HL-60/S4 treated with phorbol 12-myristate 13-acetate at 8.2 ng/mL for 4 days and 3 days (cell line): ENCODE measurements at regions not wholly inside any gene's neighbourhood (a gene's known extent, or its start where the extent isn't known, plus 50 kb on each side); places are given as distances from the start of the nearest gene placed in this dataset.
"Not testable (repeated sequence)": the region's sequence is repeated elsewhere in the genome, so short reads cannot be mapped to it uniquely, and the experiment has no call there.

ENCODE experiments used
- in situ Hi-C: fragments of 300-500 bp; cut with MboI; formaldehyde crosslinking; loops from 2 replicates; pipeline ENCODE4 v1.15.0; 2022; ENCODE audit warnings: low sequenced_read_pairs

- in situ Hi-C loops, result not testable (repeated sequence)
Observed at GRCh38 chr2:195228547-195228946, 428.5 kb upstream of the SLC39A10 start.

DNA sequence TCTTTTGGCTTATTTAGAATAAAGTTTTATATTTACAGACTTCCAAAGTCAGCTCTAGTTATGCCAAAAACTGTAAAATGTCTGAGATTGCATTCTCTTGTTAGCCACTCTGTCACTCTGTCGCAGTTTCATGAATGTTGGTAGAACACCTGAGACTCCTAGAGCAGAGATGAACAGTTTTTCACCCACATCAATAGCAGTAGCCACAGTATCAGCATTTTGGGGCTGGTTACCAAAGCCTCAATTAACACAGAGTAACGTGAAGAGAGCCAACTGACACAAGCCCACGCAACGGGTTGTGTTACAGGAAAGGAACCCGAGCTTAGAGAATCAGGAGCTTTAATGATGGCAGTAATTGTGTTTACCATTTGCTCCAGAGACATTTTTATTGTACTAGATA lies 443.0 kb upstream of the SLC39A10 start:
- in situ Hi-C loops, result no loop called here

GRCh38 chr2:195212586-195212985 lies 444.4 kb upstream of the SLC39A10 start:
- in situ Hi-C loops, result no loop called here

- in situ Hi-C loops, result no loop called here
Observed at GRCh38 chr2:195202163-195202845, 454.7 kb upstream of the SLC39A10 start.

DNA sequence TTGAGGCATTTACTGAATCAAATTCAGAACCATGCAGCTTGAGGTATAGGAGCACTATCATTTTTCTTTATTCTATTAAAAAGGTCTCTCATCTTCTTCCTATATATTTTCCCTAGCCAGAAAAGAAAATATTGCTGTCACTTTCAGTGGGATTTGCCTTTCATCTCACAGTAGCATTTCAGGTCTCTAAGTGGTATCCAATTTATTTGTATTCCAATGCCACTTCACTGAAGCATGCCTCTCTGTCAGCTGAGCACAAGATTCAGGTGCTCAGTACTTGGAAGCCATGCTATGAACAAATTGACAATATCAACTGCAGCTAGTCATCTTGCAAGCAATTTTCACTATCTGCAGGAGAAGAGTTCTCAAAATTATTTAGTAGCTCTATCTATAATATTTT lies 457.2 kb upstream of the SLC39A10 start:
- in situ Hi-C loops, result no loop called here

- in situ Hi-C loops, result no loop called here
Observed at GRCh38 chr2:195181059-195181705, 475.8 kb upstream of the SLC39A10 start.

DNA sequence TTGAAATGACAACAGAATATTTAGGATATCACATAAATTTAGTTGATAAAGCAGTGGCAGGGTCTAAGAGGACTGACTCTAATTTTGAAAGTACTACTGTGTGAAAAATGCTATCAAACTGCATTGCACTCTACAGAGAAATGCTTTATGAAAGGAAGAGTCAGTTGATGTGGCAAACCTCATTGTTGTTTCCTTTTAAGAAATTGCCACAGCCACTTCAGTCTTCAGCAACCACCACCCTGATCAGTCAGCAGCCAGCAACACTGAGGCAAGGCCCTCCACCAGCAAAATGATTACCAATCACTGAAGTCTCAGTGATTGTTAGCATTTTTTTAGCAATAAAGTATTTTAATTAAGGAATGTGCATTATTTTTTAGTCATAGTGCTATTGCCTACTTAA lies 488.7 kb upstream of the SLC39A10 start:
- in situ Hi-C loops, result no loop called here

DNA sequence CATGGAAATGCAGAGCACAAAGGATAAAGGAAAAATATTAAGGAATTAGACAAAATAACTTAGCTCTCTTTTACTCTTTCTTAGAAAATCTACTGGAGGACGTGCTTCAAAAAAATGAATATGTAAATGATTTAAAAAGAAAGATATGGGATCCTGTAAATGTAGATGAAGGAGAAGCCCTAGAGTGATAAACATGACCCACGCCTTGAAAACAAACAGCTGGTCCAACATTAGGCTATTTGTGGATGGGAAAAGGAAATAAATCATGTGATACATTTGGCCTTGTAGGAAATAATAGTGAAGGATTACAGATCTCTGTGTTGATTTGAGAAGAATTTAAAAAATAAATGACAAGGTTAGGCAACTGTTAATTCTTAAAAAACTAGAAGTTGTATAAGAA lies 492.1 kb upstream of the SLC39A10 start:
- in situ Hi-C loops, result no loop called here

- in situ Hi-C loops, result no loop called here
Observed at GRCh38 chr2:195162918-195163317, 494.1 kb upstream of the SLC39A10 start.

GRCh38 chr2:195162194-195162593 lies 494.8 kb upstream of the SLC39A10 start:
- in situ Hi-C loops, result no loop called here

- in situ Hi-C loops, result no loop called here
Observed at GRCh38 chr2:195160963-195161362, 496.1 kb upstream of the SLC39A10 start.

DNA sequence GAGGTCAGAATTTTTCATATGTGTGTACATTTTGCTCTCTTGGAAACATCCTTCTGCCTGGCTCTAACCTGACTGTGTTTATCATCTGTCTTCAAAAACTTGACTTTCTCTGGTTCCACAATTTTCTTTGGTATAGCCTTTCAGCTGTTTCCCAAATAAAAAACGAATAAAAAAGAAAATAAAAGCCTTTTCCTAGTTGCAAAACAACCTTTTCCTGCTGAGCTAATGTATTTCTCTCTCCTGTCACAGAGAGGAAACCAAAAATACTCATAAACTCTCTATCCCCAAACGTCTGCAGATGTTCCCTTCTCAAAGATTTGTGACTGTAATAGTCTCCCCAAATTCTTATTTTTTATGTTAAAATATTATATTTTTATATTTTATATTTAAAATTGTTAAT lies 505.3 kb upstream of the SLC39A10 start:
- in situ Hi-C loops, result no loop called here

DNA sequence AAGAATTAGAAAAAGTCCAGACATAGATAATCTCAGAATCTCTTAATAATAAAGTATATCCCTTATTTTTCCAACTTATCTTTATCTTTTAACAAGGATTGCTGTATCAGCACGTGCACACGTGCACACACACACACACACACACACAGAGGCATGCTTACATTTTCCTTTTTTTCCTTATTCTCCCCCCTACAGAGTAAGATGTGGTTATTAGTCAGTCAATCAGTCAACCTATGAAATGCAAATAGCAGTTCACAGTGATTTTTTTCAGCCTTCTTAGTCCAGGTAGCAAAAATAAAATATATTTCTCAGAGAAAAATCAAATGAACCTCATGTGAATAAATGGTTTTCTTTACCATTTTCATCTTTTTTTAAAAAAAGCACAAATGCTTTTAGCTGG lies 506.2 kb upstream of the SLC39A10 start:
- in situ Hi-C loops, result no loop called here

GRCh38 chr2:195148004-195148403 lies 509.0 kb upstream of the SLC39A10 start:
- in situ Hi-C loops, result no loop called here

DNA sequence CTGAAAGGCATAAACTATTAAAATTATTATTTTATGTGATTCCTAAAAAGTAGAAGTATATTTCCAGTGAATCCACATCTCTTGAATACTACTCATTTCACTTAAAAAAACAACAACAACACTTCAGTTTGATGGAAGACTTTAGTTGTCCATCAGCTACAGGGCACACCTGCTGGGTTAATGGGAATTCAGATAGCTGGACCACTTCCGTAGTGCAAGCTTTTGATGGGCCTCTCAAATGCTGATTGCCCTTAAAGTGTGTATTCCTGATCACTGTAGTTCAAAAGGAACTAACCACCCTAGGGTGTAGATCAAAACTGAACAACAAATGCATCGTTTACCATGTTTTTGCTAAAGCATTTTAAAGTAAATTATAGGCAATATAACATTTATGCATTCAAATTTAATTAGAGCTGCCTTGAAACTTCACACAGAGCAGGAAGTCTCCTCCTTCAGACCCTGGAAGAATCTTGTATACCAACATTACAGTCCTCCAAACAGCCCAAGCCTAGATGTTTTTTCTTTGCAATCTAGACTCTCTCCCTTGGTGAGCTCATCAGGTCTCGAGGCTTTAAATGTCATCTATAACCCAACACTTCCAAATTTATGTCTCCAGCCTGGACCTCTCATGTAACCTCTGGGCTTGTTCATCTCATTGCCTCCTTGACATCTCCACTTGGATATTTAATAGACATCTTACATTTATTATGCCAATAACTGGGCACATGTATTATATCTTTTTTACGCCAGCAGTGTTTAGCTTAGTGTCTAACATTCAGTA lies 510.1 kb upstream of the SLC39A10 start:
- in situ Hi-C loops, result no loop called here

DNA sequence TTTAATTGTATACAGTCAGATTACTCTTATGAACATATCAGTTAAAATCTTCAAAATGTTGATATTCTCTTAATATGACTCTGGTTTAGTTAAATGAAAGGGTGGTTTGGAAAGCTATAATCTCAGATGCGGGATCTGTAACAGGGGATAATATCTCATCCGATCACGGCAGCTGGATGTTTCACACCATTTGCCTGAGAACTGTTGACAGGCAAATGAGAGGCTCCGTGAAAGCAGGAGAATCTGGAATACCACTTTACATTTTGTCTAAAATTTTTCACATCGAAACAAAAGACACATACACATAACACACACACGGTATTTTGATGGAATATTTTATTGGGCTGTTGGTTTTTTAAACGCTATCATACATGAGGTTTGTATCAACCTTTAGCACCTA lies 518.6 kb upstream of the SLC39A10 start:
- in situ Hi-C loops, result no loop called here

- in situ Hi-C loops, result not testable (repeated sequence)
Observed at GRCh38 chr2:195125889-195126288, 531.1 kb upstream of the SLC39A10 start.

GRCh38 chr2:195124391-195125079 lies 532.5 kb upstream of the SLC39A10 start:
- in situ Hi-C loops, result no loop called here

DNA sequence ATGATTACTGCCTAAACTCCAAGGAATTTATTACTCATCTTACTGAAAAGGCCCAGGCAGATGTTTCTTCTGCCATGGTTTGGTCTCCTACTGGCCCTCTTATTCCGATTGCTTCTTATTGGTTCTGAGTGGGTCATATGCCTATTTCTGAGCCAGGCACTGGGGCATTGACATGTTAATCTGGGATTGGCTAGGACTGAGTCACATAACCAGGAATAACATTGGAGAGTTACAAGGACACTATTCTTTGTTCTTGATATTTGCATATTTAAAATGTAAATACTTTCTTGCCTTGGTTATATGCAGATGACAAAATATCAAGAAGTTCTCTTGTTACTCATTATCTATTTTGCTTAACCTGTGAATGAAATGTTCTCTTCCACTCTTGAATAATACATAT lies 534.4 kb upstream of the SLC39A10 start:
- in situ Hi-C loops, result no loop called here

- in situ Hi-C loops, result no loop called here
Observed at GRCh38 chr2:195121341-195121740, 535.7 kb upstream of the SLC39A10 start.

DNA sequence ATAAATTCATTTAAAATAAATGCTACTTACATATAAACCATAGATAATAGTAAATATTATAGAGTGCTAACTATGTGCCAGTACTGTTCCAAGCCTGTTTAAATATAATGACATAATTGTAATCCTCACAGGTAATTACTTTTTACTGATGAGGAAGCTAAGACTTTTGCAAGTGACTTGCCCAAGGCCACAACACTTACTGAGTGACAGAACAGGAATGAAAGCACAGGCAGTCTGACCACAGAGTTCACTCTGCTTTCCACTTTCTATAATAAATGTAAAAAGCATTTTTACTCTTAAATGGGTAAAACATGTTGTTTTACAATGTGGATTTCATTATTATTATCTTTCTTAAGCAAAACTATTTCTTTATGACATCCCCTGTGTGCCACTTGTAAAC lies 537.8 kb upstream of the SLC39A10 start:
- in situ Hi-C loops, result no loop called here
